ENCODE measurements at regions not wholly inside any gene's neighbourhood (a gene's known extent, or its start where the extent isn't known, plus 50 kb on each side); places are given as distances from the start of the nearest gene placed in this dataset.

DNA sequence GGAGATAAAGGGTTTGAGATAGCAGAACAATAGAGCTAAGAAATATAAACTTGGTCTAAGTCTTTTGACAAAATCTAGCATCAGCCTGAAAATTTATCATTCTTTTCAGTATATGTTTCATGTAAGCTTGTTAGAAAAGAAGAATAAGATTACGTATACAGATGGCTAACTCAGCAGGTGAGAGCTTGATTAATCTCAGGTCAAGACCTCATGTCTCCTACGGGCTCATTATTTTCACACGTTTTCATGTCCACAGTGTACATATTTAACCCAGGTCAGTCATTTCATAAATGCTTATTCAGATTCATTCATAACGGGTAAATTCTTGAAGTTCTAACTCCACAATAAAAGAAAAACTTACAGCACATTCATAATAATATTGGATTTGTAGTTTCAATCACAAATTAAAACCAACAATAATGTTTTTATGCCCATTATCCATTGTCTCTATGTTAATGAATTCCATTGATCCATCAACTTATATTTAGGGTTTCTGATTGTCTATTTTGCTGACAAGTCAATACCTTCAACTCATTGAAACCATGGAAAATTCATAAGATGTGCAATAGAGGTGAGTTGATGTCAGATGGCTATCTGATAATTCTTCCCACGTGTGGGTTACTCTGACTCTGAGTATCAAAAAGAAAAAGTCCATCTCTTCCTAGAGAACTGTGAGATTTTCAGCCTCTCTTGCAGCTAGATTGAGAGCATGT is 102.6 kb downstream of the CASP12 start:
- no peak overlapping the region for H3K4me3 ChIP-seq (ENCODE audit: control insufficient read depth, low read depth, low read length)
- TF ChIP-seq, protein P1, sequence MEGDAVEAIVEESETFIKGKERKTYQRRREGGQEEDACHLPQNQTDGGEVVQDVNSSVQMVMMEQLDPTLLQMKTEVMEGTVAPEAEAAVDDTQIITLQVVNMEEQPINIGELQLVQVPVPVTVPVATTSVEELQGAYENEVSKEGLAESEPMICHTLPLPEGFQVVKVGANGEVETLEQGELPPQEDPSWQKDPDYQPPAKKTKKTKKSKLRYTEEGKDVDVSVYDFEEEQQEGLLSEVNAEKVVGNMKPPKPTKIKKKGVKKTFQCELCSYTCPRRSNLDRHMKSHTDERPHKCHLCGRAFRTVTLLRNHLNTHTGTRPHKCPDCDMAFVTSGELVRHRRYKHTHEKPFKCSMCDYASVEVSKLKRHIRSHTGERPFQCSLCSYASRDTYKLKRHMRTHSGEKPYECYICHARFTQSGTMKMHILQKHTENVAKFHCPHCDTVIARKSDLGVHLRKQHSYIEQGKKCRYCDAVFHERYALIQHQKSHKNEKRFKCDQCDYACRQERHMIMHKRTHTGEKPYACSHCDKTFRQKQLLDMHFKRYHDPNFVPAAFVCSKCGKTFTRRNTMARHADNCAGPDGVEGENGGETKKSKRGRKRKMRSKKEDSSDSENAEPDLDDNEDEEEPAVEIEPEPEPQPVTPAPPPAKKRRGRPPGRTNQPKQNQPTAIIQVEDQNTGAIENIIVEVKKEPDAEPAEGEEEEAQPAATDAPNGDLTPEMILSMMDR (conservative IDR thresholded peaks at IDR 0.05; ENCODE audit: control insufficient read depth, insufficient read depth, low read depth, low read length) = no peak
- no peak for DNase-seq (ENCODE audit: low read depth)

DNA sequence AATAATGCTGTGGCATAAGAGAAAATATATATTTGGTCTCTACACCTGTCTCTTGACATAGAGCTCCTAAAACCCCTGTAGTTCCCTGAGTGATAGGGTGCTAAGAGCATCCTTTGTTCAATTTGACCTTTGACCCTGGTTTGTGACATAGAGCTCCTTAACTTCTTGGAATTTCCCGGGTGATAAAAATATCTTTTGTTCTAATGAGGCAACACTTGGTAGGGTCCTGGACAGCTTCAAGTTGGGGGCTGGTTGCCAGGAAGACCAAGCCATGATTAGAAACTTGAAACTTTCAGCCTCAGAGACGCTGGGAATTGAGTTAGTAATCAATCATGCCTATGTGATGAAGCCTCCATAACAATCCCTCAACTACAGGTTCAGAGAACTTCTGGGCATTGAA is 105.4 kb downstream of the CASP12 start:
- DNase-seq (ENCODE audit: low read depth) = no peak
- TF ChIP-seq, protein P1 (conservative IDR thresholded peaks at IDR 0.05; ENCODE audit: control insufficient read depth, insufficient read depth, low read depth, low read length) = no peak
- H3K4me3 ChIP-seq (ENCODE audit: control insufficient read depth, low read depth, low read length) = no peak overlapping the region

DNA sequence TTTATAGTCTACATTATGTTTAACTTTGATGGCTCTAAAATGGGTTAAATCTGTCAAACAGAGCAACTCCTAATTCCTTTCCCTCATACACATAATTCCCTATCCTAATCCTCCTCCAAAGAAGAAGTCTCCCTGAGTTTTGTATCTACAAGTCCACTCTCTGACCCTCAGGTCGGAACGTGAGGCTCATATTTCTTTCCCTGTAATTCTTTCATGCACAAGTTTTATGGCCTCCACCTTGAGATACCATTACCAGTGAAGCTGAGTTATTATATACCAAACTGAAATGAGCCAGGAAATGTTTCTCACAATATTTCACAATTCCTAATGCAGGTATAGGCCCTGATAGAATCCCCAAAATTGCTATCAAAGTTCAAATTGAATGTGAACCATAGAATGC is 106.4 kb downstream of the CASP12 start:
- H3K4me3 ChIP-seq (ENCODE audit: control insufficient read depth, low read depth, low read length) = no peak overlapping the region
- DNase-seq (ENCODE audit: low read depth) = no peak
- TF ChIP-seq, protein P1 (conservative IDR thresholded peaks at IDR 0.05; ENCODE audit: control insufficient read depth, insufficient read depth, low read depth, low read length) = no peak

DNA sequence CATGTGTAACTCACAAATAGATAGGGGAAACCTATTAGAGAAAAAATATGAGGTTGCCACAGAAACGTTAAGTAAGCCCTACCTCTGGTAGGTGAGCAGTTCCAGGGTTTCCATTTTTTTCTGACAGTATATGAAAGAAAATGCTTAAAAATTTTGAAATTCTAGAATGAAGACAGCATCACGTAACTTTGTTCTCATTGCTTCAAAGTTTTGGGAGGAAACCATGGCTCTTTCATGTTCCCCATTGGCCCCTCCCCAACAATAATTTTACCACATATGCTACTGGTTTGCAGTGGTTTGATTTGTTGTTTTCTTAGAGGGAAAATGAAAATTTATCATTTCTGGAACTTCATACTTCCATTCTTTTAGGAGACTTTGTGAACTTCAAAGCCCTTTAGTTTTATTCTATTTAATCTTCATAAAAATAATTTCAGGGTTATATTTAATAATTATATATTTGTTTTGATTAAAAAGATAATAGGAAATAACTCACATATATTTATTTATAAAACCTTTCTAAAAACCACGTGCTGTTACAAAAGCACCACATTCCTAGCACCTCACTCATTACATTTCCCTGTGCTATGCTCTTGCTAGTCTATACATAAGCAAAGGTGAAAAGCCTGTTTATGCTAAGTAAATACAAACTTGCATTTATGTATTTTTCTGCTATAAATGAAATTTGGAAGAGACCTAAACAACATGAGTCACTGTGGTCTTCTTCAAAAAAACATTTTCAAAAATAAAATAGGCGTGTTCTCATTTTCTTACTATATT is 113.4 kb downstream of the CASP12 start:
- H3K4me3 ChIP-seq (ENCODE audit: control insufficient read depth, low read depth, low read length) = no peak overlapping the region
- DNase-seq (ENCODE audit: low read depth) = no peak
- TF ChIP-seq, protein P1 (conservative IDR thresholded peaks at IDR 0.05; ENCODE audit: control insufficient read depth, insufficient read depth, low read depth, low read length) = no peak

DNA sequence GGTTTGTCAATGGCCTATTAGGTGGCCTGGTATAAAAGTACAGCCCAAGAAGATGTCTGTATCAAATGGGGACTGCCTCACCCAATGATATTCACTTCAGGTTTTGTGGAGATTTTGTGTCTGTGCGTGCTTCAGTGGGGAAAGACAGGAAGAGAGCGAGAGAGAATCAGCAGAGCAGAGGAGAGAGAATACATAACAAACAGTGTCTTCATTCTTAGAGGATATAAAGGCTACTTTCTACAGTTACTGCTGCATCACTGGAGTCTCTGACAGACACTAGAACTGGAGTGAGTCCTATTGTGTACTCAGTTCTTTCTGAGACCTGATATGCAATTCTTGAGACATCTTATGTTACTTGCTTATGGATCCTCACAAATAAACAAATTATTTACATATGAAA is 115.0 kb downstream of the CASP12 start:
- DNase-seq (ENCODE audit: low read depth) = no peak
- TF ChIP-seq, protein P1 (conservative IDR thresholded peaks at IDR 0.05; ENCODE audit: control insufficient read depth, insufficient read depth, low read depth, low read length) = no peak
- H3K4me3 ChIP-seq (ENCODE audit: control insufficient read depth, low read depth, low read length) = no peak overlapping the region

DNA sequence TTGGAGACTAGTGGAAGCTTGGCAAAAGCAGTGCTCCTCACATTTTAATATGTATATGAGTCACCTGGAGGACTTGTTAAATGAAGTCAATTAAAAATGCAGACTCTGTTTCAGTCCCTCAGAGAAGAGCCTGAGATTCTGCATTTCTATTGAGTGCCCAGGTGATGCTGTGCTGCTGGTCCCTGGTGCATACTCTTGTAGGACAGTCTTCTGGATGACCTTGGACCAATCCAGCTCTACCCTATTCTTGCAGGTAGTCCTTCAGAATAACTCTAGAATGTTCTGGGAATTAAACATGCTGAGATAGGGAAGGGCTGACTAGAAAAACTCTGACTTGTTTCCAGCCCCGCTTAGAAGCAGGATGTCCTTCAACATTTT is 115.9 kb downstream of the CASP12 start:
- no peak for DNase-seq (ENCODE audit: low read depth)
- TF ChIP-seq, protein P1 (conservative IDR thresholded peaks at IDR 0.05; ENCODE audit: control insufficient read depth, insufficient read depth, low read depth, low read length) = no peak
- no peak overlapping the region for H3K4me3 ChIP-seq (ENCODE audit: control insufficient read depth, low read depth, low read length)

Measured in fibroblast of mammary gland (primary cell).